ENCODE measurements at regions not wholly inside any gene's neighbourhood (a gene's known extent, or its start where the extent isn't known, plus 50 kb on each side); places are given as distances from the start of the nearest gene placed in this dataset.
"Not testable (repeated sequence)": the region's sequence is repeated elsewhere in the genome, so short reads cannot be mapped to it uniquely, and the experiment has no call there.

DNA sequence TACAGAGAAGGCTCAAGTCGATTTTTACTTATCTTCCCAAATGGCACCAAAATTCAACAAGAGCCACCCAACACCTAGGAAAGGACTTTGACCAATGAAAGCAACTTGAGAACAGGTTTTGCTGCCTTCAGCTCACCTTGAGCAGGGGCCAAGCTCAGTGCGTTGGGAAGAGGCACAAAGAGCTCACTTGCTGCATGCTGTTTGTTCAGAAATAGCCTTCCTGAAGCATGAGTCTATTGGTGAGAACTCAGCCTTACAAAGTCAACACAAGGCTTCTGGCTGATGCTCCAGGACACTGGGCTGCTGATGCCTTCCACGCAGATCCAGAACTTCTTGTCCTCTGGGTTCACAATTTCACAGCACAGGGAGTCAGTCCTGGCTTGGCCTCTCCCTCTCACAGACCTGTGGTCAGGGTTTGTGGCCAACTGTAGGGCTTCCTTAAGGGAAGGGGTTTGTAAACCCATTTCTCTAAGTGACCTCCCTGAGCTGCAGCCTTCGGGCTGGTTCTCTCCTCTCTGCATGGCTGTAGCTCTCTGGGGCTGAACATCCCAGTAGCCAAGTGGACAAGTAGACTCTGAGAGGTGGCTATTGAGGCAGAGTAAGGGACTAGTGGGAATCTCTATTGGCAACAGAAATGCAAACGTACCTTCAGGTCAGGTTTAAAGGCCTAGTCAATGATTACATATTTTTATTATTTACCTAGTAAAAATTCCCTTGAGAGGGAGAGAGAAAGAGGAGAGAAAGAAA lies 124.7 kb upstream of the GATA6 start:
- DNase-seq, result no peak

DNA sequence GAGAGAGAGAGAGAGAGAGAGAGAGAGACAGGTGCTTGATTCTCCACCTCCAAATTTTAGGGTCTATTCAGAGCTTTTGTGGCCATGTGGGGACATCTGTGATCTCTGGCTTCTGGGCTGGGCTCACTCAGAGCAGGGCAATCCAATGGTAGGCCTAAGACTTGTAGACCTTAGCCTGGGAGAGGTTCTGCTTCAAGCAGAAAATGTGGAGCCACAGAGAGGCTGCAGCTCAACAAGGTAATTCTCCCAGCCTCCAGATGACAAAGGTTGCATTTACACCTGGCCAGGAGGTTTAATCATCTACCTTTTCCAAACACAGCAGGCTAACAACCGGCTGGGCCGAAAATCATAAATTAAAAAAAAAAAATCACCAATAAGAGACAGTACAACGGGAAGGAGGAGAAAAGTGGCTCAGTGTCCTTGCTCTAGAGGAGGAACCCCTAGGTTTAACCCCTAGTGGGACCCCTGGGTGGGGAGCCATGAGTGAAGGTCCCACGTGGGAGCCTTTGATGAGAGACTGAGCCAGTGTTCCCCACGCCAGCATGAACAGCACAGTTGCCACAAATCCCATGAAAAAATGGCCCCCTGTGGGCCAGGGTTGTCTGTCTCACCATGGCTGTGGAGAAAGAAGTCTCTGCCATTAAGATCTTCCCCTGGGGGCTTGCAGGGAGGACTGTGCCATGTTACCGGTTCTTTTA lies 124.0 kb upstream of the GATA6 start:
- DNase-seq, result no peak

DNA sequence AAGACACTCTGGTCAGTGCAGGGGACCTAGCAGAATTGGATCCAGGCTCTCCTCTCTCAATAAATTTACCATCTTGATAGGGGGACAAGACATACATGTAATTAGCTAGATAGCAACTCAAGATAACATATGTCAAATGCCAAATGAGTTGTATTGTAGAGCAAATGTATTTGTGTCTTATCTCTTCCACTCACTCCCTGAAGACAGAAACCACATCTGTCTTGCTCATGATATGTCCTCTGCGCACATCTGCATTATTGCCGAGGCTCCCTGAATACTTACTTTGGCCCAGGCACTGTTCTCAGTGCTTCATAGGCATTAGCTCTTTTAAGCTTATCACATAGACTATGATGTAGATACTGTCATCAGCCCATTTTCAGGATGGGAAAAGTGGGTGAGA lies 122.9 kb upstream of the GATA6 start:
- no peak for DNase-seq

DNA sequence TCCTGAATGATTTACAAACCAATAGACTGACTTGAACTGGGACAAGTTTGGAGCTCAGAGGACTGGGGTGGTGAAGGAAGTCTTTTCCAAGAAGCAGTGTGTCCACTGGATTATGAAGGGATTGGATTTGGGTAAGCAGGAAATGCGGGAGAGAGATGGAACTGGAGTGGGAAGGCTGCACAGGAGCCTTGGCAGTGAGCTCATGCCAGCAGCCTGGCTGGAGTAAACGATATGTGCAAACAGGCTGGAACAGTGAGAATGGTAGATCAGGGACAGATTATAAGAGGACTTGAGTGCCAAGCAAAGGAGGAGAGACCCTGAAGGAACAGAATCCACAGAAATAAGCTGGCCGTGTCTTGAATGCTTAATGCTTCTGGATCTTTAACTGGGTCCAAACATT lies 121.9 kb upstream of the GATA6 start:
- DNase-seq, result no peak

DNA sequence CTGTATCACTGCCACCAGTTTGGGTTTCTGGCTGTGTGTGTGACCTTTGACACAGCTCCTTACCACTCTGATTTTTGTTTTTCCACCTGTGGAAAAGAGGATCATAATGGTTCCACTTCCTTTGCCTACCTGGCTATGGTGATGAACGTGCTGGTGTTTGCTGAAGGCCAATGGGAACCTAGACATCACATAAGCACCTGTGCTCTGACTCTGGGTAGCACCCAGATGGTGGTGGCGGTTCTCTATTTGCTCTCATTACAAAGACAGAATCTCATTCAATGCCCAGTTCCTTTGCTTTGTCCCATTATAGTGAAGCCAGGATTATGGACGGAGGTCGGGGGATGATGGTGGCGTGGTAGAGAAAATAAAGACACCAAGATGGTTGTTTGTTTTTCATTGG lies 121.2 kb upstream of the GATA6 start:
- no peak for DNase-seq

DNA sequence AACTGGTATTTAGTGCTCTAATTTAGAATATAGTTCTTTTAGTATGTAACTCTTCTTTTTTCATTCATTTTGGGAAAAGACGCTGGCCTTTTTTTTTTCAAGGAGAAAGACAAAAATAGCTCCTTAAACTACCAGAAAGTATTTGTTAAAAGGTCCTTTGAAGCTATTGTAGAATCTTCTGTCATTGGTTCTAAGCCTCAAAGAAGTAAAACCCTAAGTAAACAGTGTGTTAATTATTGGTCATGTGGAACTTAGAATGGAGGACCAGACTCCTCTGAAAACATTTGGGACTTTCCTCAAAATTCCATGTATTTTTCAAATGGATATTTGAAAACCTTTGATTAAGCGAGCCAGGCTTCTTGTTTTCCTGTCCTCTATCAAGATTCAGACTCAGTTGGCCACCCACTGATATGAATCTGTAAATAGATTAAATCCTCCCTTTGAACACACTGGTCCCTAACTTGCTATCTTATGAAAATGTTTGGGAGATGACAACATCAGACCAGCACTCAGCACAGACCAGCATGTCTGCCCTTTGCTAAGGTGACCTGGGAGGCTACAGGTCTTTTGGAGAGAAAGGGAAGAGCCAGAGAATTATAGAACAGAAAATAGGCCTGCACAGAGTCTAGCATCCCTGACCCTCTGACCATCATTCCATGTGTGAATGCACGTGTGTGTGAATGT lies 120.3 kb upstream of the GATA6 start:
- DNase-seq, result no peak

DNA sequence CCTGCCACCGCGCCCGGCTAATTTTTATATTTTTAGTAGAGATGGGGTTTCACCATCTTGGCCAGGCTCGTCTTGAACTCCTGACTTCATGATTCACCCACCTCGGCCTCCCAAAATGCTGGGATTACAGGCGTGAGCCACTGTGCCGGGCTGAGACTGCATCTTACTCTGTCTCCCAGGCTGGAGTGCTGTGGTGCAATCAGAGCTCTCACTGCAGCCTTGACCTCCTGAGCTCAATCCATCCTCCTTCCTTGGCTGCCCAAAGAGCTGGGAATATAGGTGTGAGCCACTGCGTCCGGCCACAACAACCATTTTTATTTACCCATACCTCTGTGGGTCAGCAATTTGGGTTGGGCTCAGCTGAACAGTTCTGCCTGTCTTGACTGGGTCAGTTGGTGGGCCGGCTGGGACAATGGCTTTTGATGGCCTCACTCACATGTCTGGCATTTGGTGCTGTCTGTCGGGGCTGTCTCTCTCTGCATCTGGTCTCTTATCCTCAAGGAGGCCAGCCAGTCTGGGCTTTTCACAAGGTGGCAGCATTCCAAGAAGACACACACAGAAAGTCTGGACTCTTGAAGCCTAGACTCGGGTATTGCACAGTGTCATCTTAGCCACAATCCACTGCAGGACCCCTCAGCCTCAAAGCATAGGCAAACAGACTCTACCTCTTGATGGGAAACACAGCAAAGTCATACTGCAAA lies 116.8 kb upstream of the GATA6 start:
- no peak for DNase-seq

DNA sequence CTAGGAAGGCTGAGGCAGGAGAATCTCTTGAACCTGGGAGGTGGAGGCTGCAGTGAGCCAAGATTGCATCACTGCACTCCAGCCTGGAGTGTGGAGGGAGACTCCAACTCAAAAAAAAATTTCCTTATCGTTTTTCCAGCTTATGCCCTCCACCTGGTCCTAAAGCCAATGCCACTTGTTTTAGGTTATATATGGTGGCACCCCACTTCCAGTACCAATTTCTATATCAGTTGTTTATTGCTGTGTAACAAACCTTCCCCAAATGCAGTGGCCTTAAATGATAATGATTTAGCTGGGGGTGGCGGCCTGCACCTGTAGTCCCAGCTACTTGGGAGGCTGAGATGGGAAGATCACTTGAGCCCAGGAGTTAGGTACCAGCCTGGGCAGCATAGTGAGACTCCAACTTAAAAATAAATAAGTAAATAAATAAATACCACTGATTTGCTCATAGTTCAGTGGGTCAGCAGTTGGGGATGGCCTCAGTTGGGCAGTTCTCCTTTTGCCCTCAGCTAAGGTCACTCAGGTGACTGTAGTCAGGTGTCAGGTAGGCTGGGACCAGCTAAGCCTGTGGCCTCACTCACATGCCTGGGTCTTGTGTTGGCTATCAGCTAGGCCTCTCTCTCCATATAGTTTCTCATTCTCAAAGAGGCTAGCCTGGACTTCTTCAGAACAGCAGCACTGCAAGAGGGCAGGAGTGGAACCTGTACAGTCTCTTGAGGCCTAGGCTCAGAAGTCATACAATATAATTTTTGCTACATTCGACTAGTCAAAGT lies 113.7 kb upstream of the GATA6 start:
- no peak for DNase-seq

DNA sequence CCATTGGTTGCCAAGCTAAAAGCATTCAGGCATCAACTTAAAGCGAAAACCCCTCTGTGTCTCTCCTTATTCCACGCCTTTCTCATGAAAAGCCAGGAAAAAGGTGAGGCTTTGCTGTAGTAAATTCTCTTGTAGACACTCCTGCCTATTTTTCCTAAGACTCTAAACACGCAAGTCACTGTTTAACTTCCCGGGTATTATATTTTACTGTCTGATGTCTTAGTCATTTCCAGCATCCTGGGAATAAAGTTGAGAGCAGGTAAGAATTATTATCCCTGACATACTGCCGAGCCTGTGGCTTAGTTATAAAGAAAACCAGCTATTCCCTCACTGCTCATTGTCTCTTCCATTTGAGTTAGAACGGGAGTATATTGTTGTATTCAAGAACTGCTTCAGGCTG lies 112.4 kb upstream of the GATA6 start:
- DNase-seq, result no peak

DNA sequence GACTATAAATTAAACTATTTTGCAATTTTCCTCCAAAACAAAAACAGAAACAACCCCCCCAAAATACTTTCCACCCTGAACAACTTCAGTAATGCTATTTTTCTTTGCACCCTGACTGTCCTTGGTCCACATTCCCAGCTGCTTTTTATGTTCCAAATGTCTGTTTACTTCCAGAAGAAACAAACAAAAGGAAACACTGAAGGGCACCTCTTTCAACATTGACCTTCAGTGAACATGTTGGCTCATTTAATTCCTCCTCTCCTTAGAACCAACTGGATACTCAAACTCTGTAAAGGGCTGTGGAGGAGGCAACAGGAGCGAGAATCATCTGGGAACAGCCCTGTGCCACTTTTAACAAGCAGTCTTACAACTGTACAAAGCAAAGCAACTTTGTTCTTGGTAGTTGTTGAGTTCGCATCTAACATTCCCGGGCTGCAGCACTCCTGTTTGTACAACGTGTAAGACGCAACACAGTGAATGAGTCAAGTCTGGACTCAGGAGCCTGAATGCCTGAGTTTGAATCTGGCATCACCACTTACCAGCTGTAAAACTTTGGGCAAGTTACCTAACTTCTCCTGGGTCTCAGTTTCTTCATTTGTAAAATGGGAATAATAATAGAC lies 111.4 kb upstream of the GATA6 start:
- DNase-seq, result no peak

DNA sequence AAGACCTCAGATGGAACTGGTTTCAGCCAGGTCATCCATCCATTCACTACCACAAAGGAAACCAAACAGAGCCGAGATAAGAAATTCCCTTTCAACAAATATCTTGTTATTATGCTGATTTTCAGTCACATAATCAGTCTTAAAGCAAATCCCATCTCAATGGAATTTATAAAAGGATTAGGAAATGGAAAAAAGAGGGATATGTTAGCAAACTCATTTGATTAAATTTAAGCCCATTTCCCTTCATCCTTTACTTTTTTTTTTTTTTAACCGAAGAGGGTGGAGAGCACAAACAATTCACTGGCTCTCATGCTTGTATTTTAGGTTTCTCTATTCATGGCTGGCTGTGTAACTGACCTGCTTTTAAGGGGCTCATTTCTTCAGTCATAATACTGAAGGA lies 109.0 kb upstream of the GATA6 start:
- no peak for DNase-seq

DNA sequence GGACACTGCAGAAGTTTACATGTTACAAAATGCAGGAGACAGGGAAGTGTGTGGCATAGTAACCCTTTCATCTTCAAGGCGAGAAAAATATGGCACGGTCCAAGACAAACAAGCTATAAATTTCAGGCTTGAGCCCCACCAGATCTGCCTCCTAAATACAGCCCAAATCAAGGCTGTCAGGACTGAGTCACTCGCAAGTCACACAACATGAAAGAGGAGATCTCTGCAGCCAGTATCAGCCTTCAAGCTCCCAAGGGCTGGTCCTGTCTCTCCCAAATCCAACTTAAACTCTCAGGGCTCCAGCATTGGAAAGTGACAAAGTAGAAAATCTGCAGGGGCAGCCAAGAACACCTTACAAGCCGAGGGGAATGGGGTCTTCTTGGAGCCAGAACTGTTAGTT lies 106.3 kb upstream of the GATA6 start:
- DNase-seq, result no peak

DNA sequence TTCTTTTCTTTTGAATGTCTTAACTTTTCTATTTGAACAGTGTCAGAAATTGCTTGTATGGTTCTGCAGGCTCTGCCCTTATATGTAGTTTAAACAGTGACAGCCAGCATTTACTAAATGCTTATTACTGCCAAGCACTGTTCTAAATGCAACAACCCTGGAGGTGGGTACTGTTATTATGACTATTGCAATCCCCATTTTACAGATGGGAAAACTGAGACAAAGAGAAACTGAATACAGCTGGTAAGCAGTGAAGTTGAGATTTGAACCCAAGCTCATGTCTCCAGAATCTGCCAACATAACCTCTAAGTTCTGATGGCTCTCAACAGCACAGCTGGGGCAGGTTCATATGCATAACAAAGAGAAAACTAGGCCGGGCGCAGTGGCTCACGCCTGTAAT lies 105.7 kb upstream of the GATA6 start:
- no peak for DNase-seq

DNA sequence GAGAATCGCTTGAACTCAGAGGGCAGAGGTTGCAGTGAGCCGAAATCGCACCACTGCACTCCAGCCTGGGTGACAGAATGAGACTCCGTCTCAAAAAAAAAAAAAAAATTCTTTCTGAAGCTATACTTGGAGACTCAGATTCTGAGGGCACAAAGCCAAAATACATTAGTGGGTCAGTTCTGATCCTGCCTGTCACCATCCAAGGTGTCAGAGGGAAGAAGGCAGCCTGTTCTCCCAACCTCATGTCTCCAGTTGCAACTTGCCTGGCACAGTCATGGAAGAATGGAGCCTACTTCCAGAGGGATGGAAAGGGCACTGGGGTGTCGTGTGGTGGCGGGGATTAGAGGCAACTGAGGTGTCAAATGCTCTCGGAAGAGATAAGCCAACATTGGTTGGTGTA lies 104.8 kb upstream of the GATA6 start:
- no peak for DNase-seq

DNA sequence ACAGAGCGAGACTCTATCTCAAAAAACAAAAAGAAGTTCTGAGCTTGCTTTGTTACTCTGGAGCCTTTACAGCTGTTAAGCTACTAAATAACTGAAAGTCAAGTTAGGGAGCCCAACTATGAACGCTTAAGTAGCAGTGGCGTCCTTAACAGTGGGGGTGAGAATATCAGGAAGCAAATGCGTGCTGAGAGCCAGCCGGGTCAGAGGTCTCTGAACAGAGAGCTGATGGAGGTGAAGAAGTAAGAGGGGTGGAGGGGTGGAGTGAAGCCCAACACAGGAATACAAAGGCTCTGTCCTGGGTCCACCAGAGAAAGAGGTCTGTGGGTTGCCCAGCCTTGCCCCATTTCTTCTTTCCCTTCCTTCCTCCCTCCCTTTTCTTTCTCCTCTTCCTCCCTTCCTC lies 104.1 kb upstream of the GATA6 start:
- DNase-seq, result no peak

DNA sequence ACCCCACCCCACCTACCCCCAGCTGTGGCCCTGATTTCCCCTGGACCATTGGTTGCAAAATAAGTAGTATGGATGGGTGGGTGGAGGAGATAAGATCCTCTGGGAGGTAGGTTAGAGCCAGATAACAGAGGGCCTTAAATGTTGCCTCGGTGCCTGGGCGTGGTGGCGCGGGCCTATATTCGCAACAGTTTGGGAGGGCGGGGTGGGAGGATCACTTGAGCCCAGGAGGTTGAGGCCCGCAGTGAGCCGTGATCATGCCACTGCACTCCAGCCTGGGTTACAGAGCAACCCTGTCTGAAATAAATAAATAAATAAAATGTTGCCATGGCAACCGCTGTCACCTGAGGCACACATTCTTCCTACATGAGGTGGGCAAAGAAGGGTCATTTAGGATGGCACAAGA lies 103.3 kb upstream of the GATA6 start:
- no peak for DNase-seq

DNA sequence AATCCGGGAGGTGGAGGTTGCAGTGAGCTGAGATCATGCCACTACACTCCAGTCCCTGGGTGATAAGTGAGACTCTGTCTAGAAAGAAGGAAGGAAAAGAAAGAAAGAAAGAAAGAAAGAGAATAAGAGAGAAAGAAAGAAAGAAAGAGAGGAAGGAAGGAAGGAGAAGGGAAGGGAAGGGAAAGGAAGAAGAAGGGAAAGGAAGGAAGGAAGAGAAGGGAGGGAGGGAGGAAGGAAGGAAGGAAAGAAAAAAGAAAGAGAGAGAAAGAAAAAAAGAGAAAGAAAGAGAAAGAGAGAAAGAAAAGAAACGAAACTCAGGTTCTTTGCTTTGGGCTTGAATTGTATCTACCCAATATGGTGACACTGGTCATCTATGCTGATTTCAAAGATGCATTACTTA lies 102.3 kb upstream of the GATA6 start:
- DNase-seq, result no peak

DNA sequence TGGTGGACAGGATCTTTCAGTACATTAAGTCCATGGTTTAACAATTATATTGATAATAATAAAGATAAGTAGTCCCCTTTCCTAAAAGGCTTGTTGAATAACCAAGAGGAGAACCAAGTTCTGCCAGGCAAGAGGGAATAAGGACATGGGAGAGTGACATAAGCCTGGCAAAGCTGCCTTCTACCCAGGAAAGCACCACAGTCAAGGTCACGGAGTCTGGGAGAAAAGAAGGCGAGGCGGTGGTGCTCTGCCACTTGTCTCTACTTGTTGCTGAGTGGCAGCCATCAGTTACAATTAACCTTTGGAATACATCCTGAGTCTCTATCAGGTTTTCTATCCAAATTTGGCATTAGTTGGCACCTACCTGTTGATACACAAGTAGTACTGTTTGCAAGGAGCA lies 101.7 kb upstream of the GATA6 start:
- DNase-seq, result no peak

DNA sequence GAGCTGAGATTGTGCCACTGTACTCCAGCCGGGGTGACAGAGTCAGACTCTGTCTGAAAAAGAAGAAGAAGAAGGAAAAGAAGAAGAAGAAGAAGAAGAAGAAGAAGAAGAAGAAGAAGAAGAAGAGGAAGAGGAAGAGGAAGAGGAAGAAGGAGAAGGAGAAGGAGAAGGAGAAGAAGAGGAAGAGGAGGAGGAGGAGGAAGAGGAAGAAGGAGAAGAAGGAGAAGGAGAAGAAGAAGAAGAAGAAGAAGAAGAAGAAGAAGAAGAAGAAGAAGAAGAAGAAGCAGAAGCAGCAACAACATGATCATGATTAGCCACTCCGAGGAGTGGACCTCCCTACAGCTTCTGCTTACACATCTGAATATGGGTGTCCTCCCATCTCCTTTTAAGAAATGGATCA lies 100.6 kb upstream of the GATA6 start:
- not testable (repeated sequence) for DNase-seq

DNA sequence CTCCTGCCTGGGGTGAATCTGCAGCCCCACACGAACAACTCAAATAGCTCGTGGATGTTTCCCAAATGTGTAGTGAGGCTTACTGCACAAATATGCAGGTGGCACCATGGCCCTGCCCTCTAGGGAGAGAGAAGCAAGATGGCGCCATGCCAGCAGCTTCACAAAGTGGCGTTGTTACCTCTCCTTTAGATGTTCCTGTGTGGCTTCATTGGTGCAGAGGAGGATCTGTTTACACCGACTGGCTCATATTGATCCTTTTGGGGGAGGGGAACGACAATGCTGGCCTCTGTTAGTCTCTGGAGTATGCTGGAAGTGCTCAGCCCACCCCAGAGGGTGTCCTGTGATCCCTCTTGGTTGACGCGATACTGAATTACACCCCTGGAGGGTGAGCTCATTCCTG lies 99.5 kb upstream of the GATA6 start:
- DNase-seq, result no peak

DNA sequence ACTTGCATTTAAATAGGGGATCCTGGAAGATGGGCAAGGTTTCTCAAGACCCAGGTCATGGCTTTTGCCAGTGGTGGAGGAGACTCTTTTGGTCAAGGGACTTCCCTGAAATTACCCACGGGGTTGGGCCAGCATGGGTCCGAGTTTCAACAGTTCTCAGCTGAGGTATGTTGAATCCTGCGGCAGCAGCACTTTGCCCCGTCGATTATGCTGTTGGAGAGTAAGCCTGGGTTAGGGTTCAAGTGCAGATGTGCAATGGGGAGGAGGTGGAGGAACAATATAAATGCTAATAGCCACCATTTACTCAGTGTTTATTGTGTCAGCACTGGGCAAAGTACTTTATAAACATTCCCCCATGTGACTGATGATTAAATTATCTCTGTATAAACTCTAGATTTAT lies 96.0 kb upstream of the GATA6 start:
- no peak for DNase-seq

DNA sequence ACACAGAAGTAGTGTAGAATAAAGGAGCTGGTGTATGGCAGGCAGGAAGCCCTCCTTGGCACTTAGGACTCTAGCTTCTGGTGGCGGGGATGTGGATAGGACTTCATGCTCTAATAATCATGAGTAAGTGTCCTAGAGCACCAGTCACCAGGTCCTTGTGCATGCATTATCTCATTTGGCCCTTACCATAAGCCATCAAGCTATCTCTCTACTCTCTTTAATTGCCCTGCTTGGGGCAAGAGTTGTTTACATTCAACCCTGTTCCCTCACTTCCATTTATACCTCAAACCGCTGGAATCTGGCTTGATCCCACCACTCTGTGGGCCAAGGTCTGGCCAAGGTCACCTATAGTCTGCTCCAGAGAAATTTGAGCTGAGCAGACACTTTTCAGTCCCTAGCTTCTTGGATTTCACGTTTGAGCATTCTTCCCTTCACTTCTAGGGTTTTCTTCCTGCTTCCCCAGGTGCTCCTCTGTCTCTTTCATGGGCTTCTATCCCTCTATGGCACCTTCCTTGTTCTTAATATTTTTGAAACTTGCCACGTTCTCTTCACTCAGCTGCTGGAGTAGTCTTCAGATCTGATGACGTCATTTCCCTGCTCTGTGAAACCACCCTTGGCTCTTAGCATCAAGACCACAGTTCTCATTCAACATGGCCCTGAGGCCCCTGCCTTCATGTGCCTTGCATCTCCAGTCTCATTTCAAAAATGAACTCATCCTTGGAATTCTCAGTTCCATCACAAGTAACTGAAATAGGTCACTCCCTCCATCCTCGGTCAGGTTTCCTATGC lies 94.9 kb upstream of the GATA6 start:
- no peak for DNase-seq
